ENCODE measurements at regions not wholly inside any gene's neighbourhood (a gene's known extent, or its start where the extent isn't known, plus 50 kb on each side); places are given as distances from the start of the nearest gene placed in this dataset.

DNA sequence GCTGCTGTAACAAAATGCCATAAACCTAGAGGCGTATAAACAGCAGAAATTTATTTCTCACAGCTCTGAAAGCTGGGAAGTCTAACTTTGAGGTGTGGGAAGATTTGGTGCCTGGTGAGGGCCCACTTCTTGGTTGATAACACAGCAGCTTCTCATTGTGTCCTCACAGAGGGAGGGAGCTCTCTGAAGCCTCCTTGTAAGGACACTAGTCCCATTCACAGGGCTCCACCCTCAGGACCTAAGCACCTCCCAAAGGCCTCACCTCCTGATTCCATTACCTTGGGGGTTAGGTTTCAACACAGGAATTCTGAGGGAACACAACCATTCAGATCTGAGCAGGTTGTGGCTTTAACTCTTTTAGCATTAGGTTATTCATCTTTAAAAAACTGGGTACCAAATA, 380.3 kb upstream of the ATP10A start:
- Histone ChIP-seq H3K4me3 (replicated peaks in 1 of 2; ENCODE audit: low read depth in 1 of 2, low read length in 2 of 2) (no peak overlapping the region), H3K9me3 (ENCODE audit: control insufficient read depth in 1 of 2, insufficient read depth in 1 of 2, low read depth in 1 of 2, low read length in 2 of 2) (peaks cover 10 to 23% of the 10 kb centered on the region in 2 experiments; a peak in 2 of 4 replicates), H2AFZ (ENCODE audit: low read depth, low read length, poor library complexity, severe bottlenecking) (no peak overlapping the region), H3K4me2 (ENCODE audit: low read length) (no peak overlapping the region), H3K27me3 (ENCODE audit: insufficient read depth, low read length) (no peaks in the 10 kb centered on the region), H3K27ac (ENCODE audit: low read depth, low read length) (no peak overlapping the region), H3K4me1 (ENCODE audit: control insufficient read depth in 1 of 2, insufficient read depth in 2 of 2, low read length in 2 of 2) (no peaks in the 10 kb centered on the region), H3K9ac (ENCODE audit: low read length) (no peak overlapping the region), H3K9me2 (ENCODE audit: insufficient read depth) (no peaks in the 10 kb centered on the region), H3K36me3 (ENCODE audit: control insufficient read depth in 1 of 2, insufficient read depth in 2 of 2, low read length in 2 of 2) (no peaks in the 10 kb centered on the region), H4K20me1 (ENCODE audit: insufficient read depth) (no peaks in the 10 kb centered on the region), H3K79me2 (ENCODE audit: insufficient read depth, low read length) (no peaks in the 10 kb centered on the region)
- no peak for ATAC-seq
- TF ChIP-seq POLR2AphosphoS5 (IDR thresholded peaks at IDR 0.05; ENCODE audit: low read depth, low read length) (no peak), SP1 (IDR thresholded peaks at IDR 0.05; ENCODE audit: low read depth) (no peak), ELF1 (IDR thresholded peaks at IDR 0.05; ENCODE audit: borderline replicate concordance, low read depth) (no peak), TCF7L2 (IDR thresholded peaks at IDR 0.05; ENCODE audit: borderline replicate concordance, extremely low read depth, insufficient read depth, insufficient read length) (no peak), EGR1 (IDR thresholded peaks at IDR 0.05; ENCODE audit: low read depth) (no peak), JUND (IDR thresholded peaks at IDR 0.05) (no peak), EZH2phosphoT487 (IDR thresholded peaks at IDR 0.05; ENCODE audit: borderline replicate concordance) (no peak), CBX3 (IDR thresholded peaks at IDR 0.05; ENCODE audit: low read depth) (no peak), RAD21 (IDR thresholded peaks at IDR 0.05; ENCODE audit: low read depth) (no peak), EZH2 (IDR thresholded peaks at IDR 0.05) (no peak), ZFX (IDR thresholded peaks at IDR 0.05) (no peak), POLR2A (IDR thresholded peaks at IDR 0.05; ENCODE audit: borderline replicate concordance, extremely low read depth, insufficient read depth, insufficient read length) (no peak), FOSL1 (IDR thresholded peaks at IDR 0.05; ENCODE audit: low read depth) (no peak), ZNF274 (IDR thresholded peaks at IDR 0.05; ENCODE audit: low read depth, low read length) (no peak), SRF (IDR thresholded peaks at IDR 0.05; ENCODE audit: low read depth) (no peak), MAX (IDR thresholded peaks at IDR 0.05) (no peak)
- TF ChIP-seq, protein P1, sequence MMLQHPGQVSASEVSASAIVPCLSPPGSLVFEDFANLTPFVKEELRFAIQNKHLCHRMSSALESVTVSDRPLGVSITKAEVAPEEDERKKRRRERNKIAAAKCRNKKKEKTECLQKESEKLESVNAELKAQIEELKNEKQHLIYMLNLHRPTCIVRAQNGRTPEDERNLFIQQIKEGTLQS (IDR thresholded peaks at IDR 0.05) = no peak
- TF ChIP-seq, protein P2, sequence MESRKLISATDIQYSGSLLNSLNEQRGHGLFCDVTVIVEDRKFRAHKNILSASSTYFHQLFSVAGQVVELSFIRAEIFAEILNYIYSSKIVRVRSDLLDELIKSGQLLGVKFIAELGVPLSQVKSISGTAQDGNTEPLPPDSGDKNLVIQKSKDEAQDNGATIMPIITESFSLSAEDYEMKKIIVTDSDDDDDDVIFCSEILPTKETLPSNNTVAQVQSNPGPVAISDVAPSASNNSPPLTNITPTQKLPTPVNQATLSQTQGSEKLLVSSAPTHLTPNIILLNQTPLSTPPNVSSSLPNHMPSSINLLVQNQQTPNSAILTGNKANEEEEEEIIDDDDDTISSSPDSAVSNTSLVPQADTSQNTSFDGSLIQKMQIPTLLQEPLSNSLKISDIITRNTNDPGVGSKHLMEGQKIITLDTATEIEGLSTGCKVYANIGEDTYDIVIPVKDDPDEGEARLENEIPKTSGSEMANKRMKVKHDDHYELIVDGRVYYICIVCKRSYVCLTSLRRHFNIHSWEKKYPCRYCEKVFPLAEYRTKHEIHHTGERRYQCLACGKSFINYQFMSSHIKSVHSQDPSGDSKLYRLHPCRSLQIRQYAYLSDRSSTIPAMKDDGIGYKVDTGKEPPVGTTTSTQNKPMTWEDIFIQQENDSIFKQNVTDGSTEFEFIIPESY (IDR thresholded peaks at IDR 0.05; ENCODE audit: extremely low read depth, insufficient replicate concordance, low read length) = no peak
- TF ChIP-seq, protein P3, sequence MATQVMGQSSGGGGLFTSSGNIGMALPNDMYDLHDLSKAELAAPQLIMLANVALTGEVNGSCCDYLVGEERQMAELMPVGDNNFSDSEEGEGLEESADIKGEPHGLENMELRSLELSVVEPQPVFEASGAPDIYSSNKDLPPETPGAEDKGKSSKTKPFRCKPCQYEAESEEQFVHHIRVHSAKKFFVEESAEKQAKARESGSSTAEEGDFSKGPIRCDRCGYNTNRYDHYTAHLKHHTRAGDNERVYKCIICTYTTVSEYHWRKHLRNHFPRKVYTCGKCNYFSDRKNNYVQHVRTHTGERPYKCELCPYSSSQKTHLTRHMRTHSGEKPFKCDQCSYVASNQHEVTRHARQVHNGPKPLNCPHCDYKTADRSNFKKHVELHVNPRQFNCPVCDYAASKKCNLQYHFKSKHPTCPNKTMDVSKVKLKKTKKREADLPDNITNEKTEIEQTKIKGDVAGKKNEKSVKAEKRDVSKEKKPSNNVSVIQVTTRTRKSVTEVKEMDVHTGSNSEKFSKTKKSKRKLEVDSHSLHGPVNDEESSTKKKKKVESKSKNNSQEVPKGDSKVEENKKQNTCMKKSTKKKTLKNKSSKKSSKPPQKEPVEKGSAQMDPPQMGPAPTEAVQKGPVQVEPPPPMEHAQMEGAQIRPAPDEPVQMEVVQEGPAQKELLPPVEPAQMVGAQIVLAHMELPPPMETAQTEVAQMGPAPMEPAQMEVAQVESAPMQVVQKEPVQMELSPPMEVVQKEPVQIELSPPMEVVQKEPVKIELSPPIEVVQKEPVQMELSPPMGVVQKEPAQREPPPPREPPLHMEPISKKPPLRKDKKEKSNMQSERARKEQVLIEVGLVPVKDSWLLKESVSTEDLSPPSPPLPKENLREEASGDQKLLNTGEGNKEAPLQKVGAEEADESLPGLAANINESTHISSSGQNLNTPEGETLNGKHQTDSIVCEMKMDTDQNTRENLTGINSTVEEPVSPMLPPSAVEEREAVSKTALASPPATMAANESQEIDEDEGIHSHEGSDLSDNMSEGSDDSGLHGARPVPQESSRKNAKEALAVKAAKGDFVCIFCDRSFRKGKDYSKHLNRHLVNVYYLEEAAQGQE (IDR thresholded peaks at IDR 0.05; ENCODE audit: low read depth) = no peak
- DNase-seq (ENCODE audit: low read depth, low spot score) = no peak
- RAD21 ChIA-PET (ENCODE audit: low non-redundant PET in 1 of 2, low total read pairs in 2 of 2, uncharacterized antibody in 2 of 2, unreplicated experiment in 2 of 2) = no interaction called here
- POLR2A ChIA-PET = no interaction called here
- CTCF ChIA-PET = no interaction called here
- intact Hi-C loops (cut with micrococcal nuclease) = no loop called here
- no TSS peak for BruUV-seq (replicated peaks)
